CD14-positive monocyte (primary cell): ENCODE measurements at regions not wholly inside any gene's neighbourhood (a gene's known extent, or its start where the extent isn't known, plus 50 kb on each side); places are given as distances from the start of the nearest gene placed in this dataset.

Source experiments
- DNase-seq, 3 donors: peaks; one replicate each; pipeline ENCODE4 v3.0.0-alpha.2; 2011 to 2022
- H2AFZ ChIP-seq: 2 replicates; pipeline ENCODE4 v1.6.0; 2012; ENCODE audit warnings: mild to moderate bottlenecking, low read depth, low read length, inconsistent platforms; ENCODE audit not compliant: insufficient read depth, poor library complexity, severe bottlenecking
- H3K27ac ChIP-seq, 2 donors: 1 replicate in 1 of 2; 2 replicates in 1 of 2; pipeline ENCODE4 v1.5.1; 2012 to 2013; ENCODE audit warnings: low read length in 2 of 2, control low read depth in 1 of 2, inconsistent platforms in 1 of 2, low read depth in 1 of 2, mild to moderate bottlenecking in 1 of 2
- H3K27me3 ChIP-seq, 2 donors: one replicate each; pipeline versions ENCODE4 v1.6.0 to v1.6.1; 2011 to 2013; ENCODE audit warnings: low read length in 2 of 2; ENCODE audit not compliant: control insufficient read depth in 2 of 2, insufficient read depth in 2 of 2
- H3K36me3 ChIP-seq, 2 donors: replicated peaks in 1 of 2; 1 replicate in 1 of 2; 2 replicates in 1 of 2; pipeline versions ENCODE4 v1.5.1 to v1.6.1; 2012 to 2013; ENCODE audit warnings: low read length in 2 of 2, control low read depth in 1 of 2, inconsistent platforms in 1 of 2, mild to moderate bottlenecking in 1 of 2; ENCODE audit not compliant: insufficient read depth in 2 of 2, control insufficient read depth in 1 of 2
- H3K4me1 ChIP-seq, 2 donors: 1 replicate in 1 of 2; 2 replicates in 1 of 2; pipeline versions ENCODE4 v1.5.1 to v1.6.1; 2012 to 2013; ENCODE audit warnings: low read length in 2 of 2, control low read depth in 1 of 2, inconsistent platforms in 1 of 2, mild to moderate bottlenecking in 1 of 2, moderate library complexity in 1 of 2; ENCODE audit not compliant: insufficient read depth in 2 of 2, control insufficient read depth in 1 of 2
- H3K4me2 ChIP-seq: replicated peaks from 2 replicates; pipeline ENCODE3; 2012; ENCODE audit warnings: low read length, moderate library complexity, mild to moderate bottlenecking; ENCODE audit not compliant: poor library complexity, severe bottlenecking; ENCODE audit errors: extremely low read depth
- H3K4me3 ChIP-seq, 3 experiments: fragments of 200-600 bp in 1 of 3; sonication (generic) in 1 of 3; replicated peaks in 1 of 3; 1 replicate in 2 of 3; 2 replicates in 1 of 3; pipeline ENCODE4 v1.5.1; 2011 to 2013; ENCODE audit warnings: low read length in 3 of 3, mild to moderate bottlenecking in 3 of 3, control low read depth in 2 of 3, low read depth in 2 of 3, inconsistent platforms in 1 of 3, moderate library complexity in 1 of 3
- H3K79me2 ChIP-seq: 2 replicates; pipeline ENCODE4 v1.6.0; 2012; ENCODE audit warnings: mild to moderate bottlenecking, control low read depth, inconsistent platforms, low read length, moderate library complexity; ENCODE audit not compliant: insufficient read depth
- H3K9ac ChIP-seq: 2 replicates; pipeline ENCODE4 v1.6.0; 2017; ENCODE audit warnings: low read length, mild to moderate bottlenecking; ENCODE audit not compliant: insufficient read depth, poor library complexity, severe bottlenecking
- H3K9me3 ChIP-seq, 2 donors: replicated peaks in 1 of 2; 1 replicate in 1 of 2; 2 replicates in 1 of 2; pipeline versions ENCODE4 v1.5.1 to v1.6.1; 2012 to 2013; ENCODE audit warnings: low read length in 2 of 2, control low read depth in 1 of 2; ENCODE audit not compliant: control insufficient read depth in 1 of 2, insufficient read depth in 1 of 2
- H4K20me1 ChIP-seq: 2 replicates; pipeline ENCODE4 v1.6.0; 2012; ENCODE audit warnings: mild to moderate bottlenecking, low read length, control low read depth, moderate library complexity; ENCODE audit not compliant: insufficient read depth
- H3K27ac Mint-ChIP-seq, 7 donors: one replicate each; pipeline ENCODE4 v1.8.0; 2020; ENCODE audit warnings: mild to moderate bottlenecking in 7 of 7, mixed read lengths in 7 of 7, moderate library complexity in 6 of 7, inconsistent platforms in 2 of 7
- H3K27me3 Mint-ChIP-seq, 3 donors: one replicate each; pipeline ENCODE4 v1.8.0; 2021 to 2022; ENCODE audit warnings: low read depth in 3 of 3, mild to moderate bottlenecking in 3 of 3, mixed read lengths in 3 of 3, moderate library complexity in 3 of 3, inconsistent platforms in 1 of 3
- H3K36me3 Mint-ChIP-seq, 2 donors: one replicate each; pipeline ENCODE4 v1.8.0; 2020; ENCODE audit warnings: mixed read lengths in 2 of 2, inconsistent platforms in 1 of 2, mild to moderate bottlenecking in 1 of 2
- H3K4me1 Mint-ChIP-seq: one replicate; pipeline ENCODE4 v1.8.0; 2020; ENCODE audit warnings: mild to moderate bottlenecking, mixed read lengths
- H3K4me3 Mint-ChIP-seq, 2 donors: one replicate each; pipeline ENCODE4 v1.8.0; 2020; ENCODE audit warnings: mild to moderate bottlenecking in 2 of 2, mixed read lengths in 2 of 2, moderate library complexity in 1 of 2
- H3K9me3 Mint-ChIP-seq, 7 donors: one replicate each; pipeline ENCODE4 v1.8.0; 2020 to 2022; ENCODE audit warnings: mixed read lengths in 7 of 7, mild to moderate bottlenecking in 6 of 7, moderate library complexity in 6 of 7, inconsistent platforms in 2 of 7
- CTCF ChIP-seq: fragments of 200-600 bp; IDR thresholded peaks from one replicate; pipeline ENCODE4 v1.8.0; 2022; ENCODE audit warnings: antibody characterized with exemption, mild to moderate bottlenecking
- WGBS: methylation state at CpG from one replicate; pipeline ENCODE4 v1.1.5; 2013; ENCODE audit warnings: missing lambda C conversion rate; ENCODE audit not compliant: insufficient coverage; 5-methylcytosine and 5-hydroxymethylcytosine counted together
- intact Hi-C, 2 donors: fragments of 100-400 bp; cut with micrococcal nuclease; formaldehyde crosslinking; loops; one replicate each; pipeline versions ENCODE4 v1.15.0 to v1.15.1; 2023

GRCh38 chr22:48210812-48211211 lies 1448.4 kb downstream of the TBC1D22A start:
- Histone ChIP-seq H3K79me2 (no peaks in the 10 kb centered on the region), H4K20me1 (no peaks in the 10 kb centered on the region), H3K4me2 (no peak overlapping the region), H3K4me3 (no peak overlapping the region), H3K27me3 (no peaks in the 10 kb centered on the region), H3K27ac (no peak overlapping the region), H3K9ac (no peak overlapping the region), H3K4me1 (no peaks in the 10 kb centered on the region), H3K36me3 (no peaks in the 10 kb centered on the region), H2AFZ (no peak overlapping the region), H3K9me3 (no peaks in the 10 kb centered on the region)
- Mint-ChIP-seq H3K9me3 (peaks cover 0 to 8% (median 5%) of the 10 kb centered on the region in 7 donors), H3K4me3 (no peak overlapping the region), H3K27me3 (peaks cover 3 to 7% (median 4%) of the 10 kb centered on the region in 3 donors), H3K36me3 (no peaks in the 10 kb centered on the region), H3K27ac (no peak overlapping the region), H3K4me1 (no peaks in the 10 kb centered on the region)
- no peak for DNase-seq
- intact Hi-C loops: no loop called here
- TF ChIP-seq CTCF: no peak
- WGBS: 67% methylated on average over 6 of the region's 7 CpGs

GRCh38 chr22:48210198-48210580 lies 1447.7 kb downstream of the TBC1D22A start:
- TF ChIP-seq CTCF: no peak
- intact Hi-C loops: no loop called here
- Mint-ChIP-seq H3K4me3 (no peak overlapping the region), H3K9me3 (peaks cover 0 to 8% (median 3%) of the 10 kb centered on the region in 7 donors), H3K36me3 (no peaks in the 10 kb centered on the region), H3K27ac (no peak overlapping the region), H3K4me1 (no peaks in the 10 kb centered on the region), H3K27me3 (peaks cover 3 to 7% (median 5%) of the 10 kb centered on the region in 3 donors)
- 47% methylated on average over 9 of the region's 10 CpGs for WGBS
- no peak overlapping the region for H3K4me3 ChIP-seq
- no peaks in the 10 kb centered on the region for H4K20me1 ChIP-seq
- H3K79me2 ChIP-seq: no peaks in the 10 kb centered on the region
- no peak for DNase-seq
- no peaks in the 10 kb centered on the region for H3K27me3 ChIP-seq
- H3K36me3 ChIP-seq: no peaks in the 10 kb centered on the region
- H3K4me1 ChIP-seq: no peaks in the 10 kb centered on the region
- no peaks in the 10 kb centered on the region for H3K9me3 ChIP-seq
- H3K27ac ChIP-seq: no peak overlapping the region
- no peak overlapping the region for H3K9ac ChIP-seq
- H3K4me2 ChIP-seq: no peak overlapping the region
- H2AFZ ChIP-seq: no peak overlapping the region
